ENCODE measurements at regions not wholly inside any gene's neighbourhood (a gene's known extent, or its start where the extent isn't known, plus 50 kb on each side); places are given as distances from the start of the nearest gene placed in this dataset.

DNA sequence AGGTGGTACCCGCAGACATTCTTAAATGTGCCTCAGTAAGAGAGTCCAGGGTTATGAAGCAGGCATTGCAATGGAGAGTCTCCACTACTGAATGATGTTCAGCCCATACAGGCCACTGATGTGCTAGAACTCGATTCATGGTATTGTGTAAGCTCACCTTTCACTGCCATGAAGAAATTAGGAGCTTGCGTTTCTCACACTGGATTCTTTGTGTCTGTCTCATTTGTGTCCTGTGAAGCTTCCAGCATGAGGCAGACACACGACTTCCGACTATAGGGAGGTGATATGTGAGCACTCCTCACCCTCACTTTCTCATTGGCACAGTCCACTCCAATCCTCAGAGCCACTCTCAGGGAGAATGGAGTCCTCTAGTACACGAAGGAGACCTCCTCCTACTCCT lies 677.4 kb upstream of the RAB6C start:
- Mint-ChIP-seq H3K36me3 (no peaks in the 10 kb centered on the region), H3K4me3 (no peak overlapping the region), H3K27ac (no peak overlapping the region), H3K27me3 (ENCODE audit: low read depth in 3 of 3) (peaks cover 0 to 1% (median 0%) of the 10 kb centered on the region in 3 donors), H3K4me1 (no peaks in the 10 kb centered on the region), H3K9me3 (peaks cover 0 to 5% (median 0%) of the 10 kb centered on the region in 6 donors)
- no peak for DNase-seq

DNA sequence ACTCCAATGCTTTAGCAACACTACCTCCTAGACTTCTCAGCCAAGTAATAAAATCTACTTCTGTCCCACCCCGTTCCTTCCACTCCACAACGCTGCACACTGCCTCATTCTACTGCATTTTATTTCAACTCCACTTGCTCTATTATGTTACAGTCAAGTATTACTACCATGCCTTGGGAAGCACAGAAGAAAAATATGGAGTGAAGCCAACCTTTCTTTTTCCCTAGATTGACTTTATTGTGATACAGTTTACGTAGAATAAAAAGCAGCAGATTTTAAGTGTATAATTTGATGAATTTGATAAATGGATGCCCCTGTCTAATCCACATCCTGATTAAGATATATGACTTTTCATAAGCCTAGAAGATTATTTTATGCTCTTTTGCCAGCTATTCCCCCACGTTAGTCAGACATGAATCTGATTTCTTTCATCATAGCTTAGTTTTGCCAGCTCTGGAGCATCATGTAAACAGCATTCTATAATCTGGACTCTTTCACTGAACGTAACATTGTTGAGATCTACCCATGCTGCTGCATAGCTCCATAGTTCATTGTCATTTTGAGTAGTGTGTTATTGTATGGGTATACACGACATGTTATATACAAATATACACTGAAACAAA lies 676.8 kb upstream of the RAB6C start:
- Mint-ChIP-seq H3K4me1 (no peaks in the 10 kb centered on the region), H3K27ac (no peak overlapping the region), H3K9me3 (peaks cover 0 to 5% (median 0%) of the 10 kb centered on the region in 6 donors), H3K36me3 (no peaks in the 10 kb centered on the region), H3K4me3 (no peak overlapping the region), H3K27me3 (ENCODE audit: low read depth in 3 of 3) (peaks cover 0 to 1% (median 0%) of the 10 kb centered on the region in 3 donors)
- no peak for DNase-seq

DNA sequence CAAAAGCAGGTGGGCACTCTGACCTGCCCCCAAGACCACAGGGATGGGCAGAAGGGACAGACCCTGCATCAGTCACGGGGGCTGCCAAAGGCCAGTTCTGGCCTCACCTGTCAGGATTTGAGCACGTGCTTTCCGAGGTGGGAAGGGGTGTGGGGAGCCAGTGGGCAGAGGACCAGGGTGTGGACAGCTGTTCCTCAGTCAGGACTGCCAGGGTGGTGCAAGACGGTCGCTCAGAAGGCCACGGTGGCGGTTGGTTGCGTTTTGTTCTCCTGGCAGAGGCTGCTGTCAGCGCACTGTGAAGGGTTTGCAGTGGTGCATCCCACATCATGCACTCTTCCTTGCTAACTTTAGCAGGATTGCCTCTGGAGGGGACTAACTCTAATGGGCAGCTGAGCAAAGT lies 665.3 kb upstream of the RAB6C start:
- Mint-ChIP-seq H3K36me3 (peaks cover 0 to 4% (median 0%) of the 10 kb centered on the region in 3 donors), H3K4me1 (no peaks in the 10 kb centered on the region), H3K9me3 (peaks cover 0 to 12% (median 2%) of the 10 kb centered on the region in 6 donors), H3K27ac (no peak overlapping the region), H3K27me3 (ENCODE audit: low read depth in 3 of 3) (peaks cover 0 to 2% (median 0%) of the 10 kb centered on the region in 3 donors), H3K4me3 (no peak overlapping the region)
- no peak for DNase-seq

DNA sequence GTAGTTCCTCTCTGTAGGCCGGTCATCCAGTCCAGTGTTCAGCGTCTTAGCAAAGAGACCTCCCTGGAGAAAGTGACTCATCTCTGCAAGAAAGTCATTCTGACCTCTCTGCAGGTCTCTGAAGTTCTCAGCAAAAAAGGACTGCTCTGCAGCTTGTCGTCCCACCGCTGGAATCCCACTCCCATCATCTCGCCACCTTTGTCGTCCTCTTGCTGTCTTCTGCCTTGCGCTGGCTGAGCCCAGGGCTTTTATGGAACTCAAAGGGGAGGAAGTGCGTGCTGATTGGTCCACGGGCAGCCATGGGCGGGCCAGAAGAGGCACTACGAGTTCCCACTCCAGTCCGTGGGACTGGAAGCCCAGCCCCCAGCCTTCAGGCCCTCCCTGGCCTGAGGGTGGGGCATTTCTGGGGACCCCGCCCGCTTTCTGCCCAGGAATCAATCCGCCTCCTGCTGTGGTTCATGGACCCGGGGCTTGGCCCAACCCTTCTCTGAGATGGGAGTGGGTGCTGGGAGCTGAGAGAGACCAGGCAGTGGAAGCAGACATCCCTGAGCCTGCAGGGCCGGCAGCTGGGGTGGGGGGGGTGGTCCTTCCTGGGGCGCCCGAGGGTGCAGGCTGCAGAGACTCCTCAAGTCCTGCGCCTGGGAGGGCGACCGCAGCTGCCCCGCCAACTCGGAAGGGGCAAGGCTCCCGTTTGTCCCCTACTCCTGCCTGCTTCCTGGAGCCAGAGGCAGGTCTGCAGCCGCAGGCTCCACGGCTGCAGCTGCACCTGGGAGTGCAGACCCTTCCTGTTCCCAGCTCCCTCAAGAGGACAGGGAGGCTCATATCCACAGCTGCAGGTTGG lies 660.7 kb upstream of the RAB6C start:
- Mint-ChIP-seq H3K4me1 (no peaks in the 10 kb centered on the region), H3K36me3 (peaks cover 0 to 4% (median 0%) of the 10 kb centered on the region in 3 donors), H3K9me3 (peaks cover 0 to 12% (median 2%) of the 10 kb centered on the region in 6 donors), H3K4me3 (no peak overlapping the region), H3K27ac (no peak overlapping the region), H3K27me3 (ENCODE audit: low read depth in 3 of 3) (peaks cover 0 to 2% (median 0%) of the 10 kb centered on the region in 3 donors)
- no peak for DNase-seq

DNA sequence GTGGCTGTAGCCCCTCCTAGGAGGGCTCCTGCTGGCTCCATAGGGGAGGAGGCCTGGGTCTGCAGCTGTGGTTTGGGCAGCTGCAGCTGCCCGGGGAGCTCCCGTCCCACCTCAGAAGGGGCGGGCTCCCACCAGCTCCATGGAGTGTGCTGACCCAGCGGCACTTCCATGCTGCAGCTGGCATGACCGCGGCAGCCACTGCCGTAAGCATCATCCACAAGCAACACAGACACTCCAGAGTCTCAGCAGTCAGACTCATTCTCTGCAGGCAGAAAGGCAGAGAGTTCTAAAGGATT lies 660.1 kb upstream of the RAB6C start:
- Mint-ChIP-seq H3K27ac (no peak overlapping the region), H3K4me1 (no peaks in the 10 kb centered on the region), H3K4me3 (no peak overlapping the region), H3K27me3 (ENCODE audit: low read depth in 3 of 3) (peaks cover 0 to 2% (median 0%) of the 10 kb centered on the region in 3 donors), H3K36me3 (peaks cover 0 to 4% (median 0%) of the 10 kb centered on the region in 3 donors), H3K9me3 (peaks cover 0 to 12% (median 2%) of the 10 kb centered on the region in 6 donors)
- no peak for DNase-seq

DNA sequence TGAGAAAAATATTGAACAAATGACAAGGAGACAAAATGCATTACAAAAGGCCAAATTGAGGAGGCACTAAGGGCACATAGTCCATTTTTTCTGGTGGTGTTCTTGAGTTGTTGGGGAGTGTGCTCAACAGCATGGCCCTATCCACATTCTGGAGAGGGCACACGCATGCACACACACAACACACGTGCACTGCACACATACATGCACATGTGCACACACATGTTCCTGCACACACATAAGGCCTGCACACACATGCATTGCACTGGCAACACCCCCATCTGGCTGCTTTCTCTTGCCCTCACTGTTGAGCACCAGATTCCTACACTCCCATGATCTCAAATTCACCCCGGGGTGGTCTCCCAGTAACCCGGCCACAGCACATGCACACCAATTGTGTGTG lies 659.2 kb upstream of the RAB6C start:
- H3K27me3 Mint-ChIP-seq (ENCODE audit: low read depth in 3 of 3): peaks cover 0 to 2% (median 0%) of the 10 kb centered on the region in 3 donors
- H3K4me1 Mint-ChIP-seq: no peaks in the 10 kb centered on the region
- H3K36me3 Mint-ChIP-seq: peaks cover 0 to 4% (median 0%) of the 10 kb centered on the region in 3 donors
- no peak for DNase-seq
- H3K27ac Mint-ChIP-seq: no peak overlapping the region
- peaks cover 0 to 12% (median 2%) of the 10 kb centered on the region in 6 donors for H3K9me3 Mint-ChIP-seq
- no peak overlapping the region for H3K4me3 Mint-ChIP-seq

- no peak overlapping the region for H3K4me3 Mint-ChIP-seq
- H3K9me3 Mint-ChIP-seq: peaks cover 0 to 4% (median 0%) of the 10 kb centered on the region in 6 donors
Measured at GRCh38 chr2:129324349-129324748, 655.1 kb upstream of the RAB6C start.

DNA sequence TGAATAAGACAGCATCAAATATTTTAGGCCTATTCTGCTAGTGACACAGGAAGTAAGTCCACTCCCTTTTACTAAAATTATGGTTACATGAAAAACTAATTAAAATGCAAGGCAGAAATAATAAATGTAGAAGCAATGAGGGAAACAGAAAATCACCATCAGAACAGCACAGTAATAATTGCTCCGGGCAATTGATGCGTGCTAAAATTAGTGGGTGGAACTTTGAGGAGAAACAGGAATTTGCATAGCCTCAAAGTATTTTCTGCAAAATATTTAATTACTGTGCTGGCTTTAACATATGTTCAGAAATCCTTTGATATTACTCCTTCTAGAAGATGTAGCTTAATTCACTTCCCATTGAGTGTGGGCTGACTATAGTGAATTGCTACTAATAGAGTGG lies 654.3 kb upstream of the RAB6C start:
- Mint-ChIP-seq H3K4me1 (no peaks in the 10 kb centered on the region), H3K36me3 (no peaks in the 10 kb centered on the region), H3K4me3 (no peak overlapping the region), H3K27me3 (ENCODE audit: low read depth in 3 of 3) (peaks cover 0 to 3% (median 0%) of the 10 kb centered on the region in 3 donors), H3K27ac (no peak overlapping the region), H3K9me3 (peaks cover 0 to 2% (median 0%) of the 10 kb centered on the region in 6 donors)
- DNase-seq: no peak

More at GRCh38 chr2:129324349-129324748, 655.1 kb upstream of the RAB6C start:
- H3K27ac Mint-ChIP-seq: no peak overlapping the region
- no peaks in the 10 kb centered on the region for H3K36me3 Mint-ChIP-seq
- DNase-seq: no peak
- no peaks in the 10 kb centered on the region for H3K4me1 Mint-ChIP-seq
- peaks cover 0 to 3% (median 0%) of the 10 kb centered on the region in 3 donors for H3K27me3 Mint-ChIP-seq (ENCODE audit: low read depth in 3 of 3)

- DNase-seq: no peak
- no peak overlapping the region for H3K4me3 Mint-ChIP-seq
- no peaks in the 10 kb centered on the region for H3K9me3 Mint-ChIP-seq
- peaks cover 0 to 3% (median 0%) of the 10 kb centered on the region in 3 donors for H3K27me3 Mint-ChIP-seq (ENCODE audit: low read depth in 3 of 3)
- H3K36me3 Mint-ChIP-seq: no peaks in the 10 kb centered on the region
- no peaks in the 10 kb centered on the region for H3K4me1 Mint-ChIP-seq
- H3K27ac Mint-ChIP-seq: no peak overlapping the region
Measured at GRCh38 chr2:129329574-129329973, 649.9 kb upstream of the RAB6C start.

- no peak for DNase-seq
- Mint-ChIP-seq H3K36me3 (no peaks in the 10 kb centered on the region), H3K4me3 (no peak overlapping the region), H3K4me1 (no peaks in the 10 kb centered on the region), H3K27me3 (ENCODE audit: low read depth in 3 of 3) (peaks cover 0 to 3% (median 0%) of the 10 kb centered on the region in 3 donors), H3K27ac (no peak overlapping the region), H3K9me3 (no peaks in the 10 kb centered on the region)
Measured at GRCh38 chr2:129330504-129330903, 649.0 kb upstream of the RAB6C start.

- H3K4me1 Mint-ChIP-seq: no peaks in the 10 kb centered on the region
- DNase-seq: no peak
- H3K9me3 Mint-ChIP-seq: peaks cover 0 to 3% (median 0%) of the 10 kb centered on the region in 6 donors
Measured at GRCh38 chr2:129331638-129332037, 647.8 kb upstream of the RAB6C start.

DNA sequence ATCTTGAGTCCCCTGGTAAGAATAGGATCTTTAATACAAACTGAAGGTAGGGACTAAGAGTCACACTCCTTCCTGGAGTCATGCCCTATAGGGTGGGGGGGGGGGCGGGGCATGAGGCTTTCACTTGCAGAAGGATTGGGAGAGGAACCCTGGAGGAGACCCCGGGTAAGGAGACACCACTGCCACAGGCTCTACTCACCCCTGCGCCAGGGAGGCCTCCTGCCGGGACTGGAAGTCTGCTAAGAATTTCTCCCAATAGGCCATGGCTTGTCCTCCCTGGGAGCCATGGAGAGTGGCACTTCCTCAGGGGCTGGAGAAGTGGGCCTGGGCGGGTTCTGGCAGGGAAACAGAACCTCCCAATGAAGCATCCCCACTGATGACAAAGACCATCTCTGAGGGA lies 645.3 kb upstream of the RAB6C start:
- no peak overlapping the region for H3K4me3 Mint-ChIP-seq
- H3K27ac Mint-ChIP-seq: no peak overlapping the region
- peaks cover 0 to 3% (median 0%) of the 10 kb centered on the region in 6 donors for H3K9me3 Mint-ChIP-seq
- H3K36me3 Mint-ChIP-seq: no peaks in the 10 kb centered on the region
- DNase-seq: no peak
- no peaks in the 10 kb centered on the region for H3K27me3 Mint-ChIP-seq (ENCODE audit: low read depth in 3 of 3)
- H3K4me1 Mint-ChIP-seq: no peaks in the 10 kb centered on the region

More at GRCh38 chr2:129331638-129332037, 647.8 kb upstream of the RAB6C start:
- Mint-ChIP-seq H3K27ac (no peak overlapping the region), H3K4me3 (no peak overlapping the region), H3K36me3 (no peaks in the 10 kb centered on the region), H3K27me3 (ENCODE audit: low read depth in 3 of 3) (peaks cover 0 to 3% (median 0%) of the 10 kb centered on the region in 3 donors)

- H3K27ac Mint-ChIP-seq: no peak overlapping the region
- no peak for DNase-seq
- peaks cover 0 to 3% (median 0%) of the 10 kb centered on the region in 6 donors for H3K9me3 Mint-ChIP-seq
- no peaks in the 10 kb centered on the region for H3K27me3 Mint-ChIP-seq (ENCODE audit: low read depth in 3 of 3)
- no peak overlapping the region for H3K4me3 Mint-ChIP-seq
- no peaks in the 10 kb centered on the region for H3K36me3 Mint-ChIP-seq
- H3K4me1 Mint-ChIP-seq: no peaks in the 10 kb centered on the region
Measured at GRCh38 chr2:129334696-129335410, 644.6 kb upstream of the RAB6C start.

GRCh38 chr2:129336276-129336675 lies 643.2 kb upstream of the RAB6C start:
- DNase-seq: no peak
- Mint-ChIP-seq H3K4me3 (no peak overlapping the region), H3K27ac (no peak overlapping the region), H3K4me1 (no peaks in the 10 kb centered on the region), H3K36me3 (no peaks in the 10 kb centered on the region), H3K9me3 (peaks cover 0 to 6% (median 2%) of the 10 kb centered on the region in 6 donors), H3K27me3 (ENCODE audit: low read depth in 3 of 3) (no peaks in the 10 kb centered on the region)
